ENCODE measurements at regions not wholly inside any gene's neighbourhood (a gene's known extent, or its start where the extent isn't known, plus 50 kb on each side); places are given as distances from the start of the nearest gene placed in this dataset.

DNA sequence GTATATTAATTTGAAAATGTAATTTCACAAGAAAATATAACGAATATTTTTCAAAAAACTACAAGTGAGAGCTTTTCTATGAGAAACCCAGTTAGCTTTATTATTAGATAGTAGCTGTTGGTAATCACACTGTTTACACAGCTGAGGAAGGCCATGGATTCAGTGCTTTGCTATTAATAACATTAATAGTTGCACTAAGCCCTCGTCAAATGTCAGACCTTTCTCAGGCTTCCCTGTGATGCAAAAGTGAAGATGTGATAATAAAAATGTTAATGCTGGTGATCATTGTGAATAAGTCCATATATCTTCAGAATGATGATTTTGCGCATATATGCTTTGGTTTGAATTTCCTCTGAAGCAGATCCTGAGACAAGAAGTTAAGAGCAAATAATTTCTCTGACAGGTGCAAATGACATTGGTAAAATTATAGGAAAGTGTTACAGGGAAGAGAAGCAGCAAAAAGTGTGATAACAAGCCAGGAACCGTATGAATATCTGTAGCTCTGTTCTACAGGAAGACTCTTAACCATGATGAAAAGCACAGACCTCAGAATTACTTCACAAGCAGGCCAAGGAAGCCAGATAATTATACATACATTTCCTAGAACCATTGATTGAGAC is 56.5 kb upstream of the CNTN6 start:
- DNase-seq (ENCODE audit: low read depth in 3 of 3, low spot score in 2 of 3) = no peak

DNA sequence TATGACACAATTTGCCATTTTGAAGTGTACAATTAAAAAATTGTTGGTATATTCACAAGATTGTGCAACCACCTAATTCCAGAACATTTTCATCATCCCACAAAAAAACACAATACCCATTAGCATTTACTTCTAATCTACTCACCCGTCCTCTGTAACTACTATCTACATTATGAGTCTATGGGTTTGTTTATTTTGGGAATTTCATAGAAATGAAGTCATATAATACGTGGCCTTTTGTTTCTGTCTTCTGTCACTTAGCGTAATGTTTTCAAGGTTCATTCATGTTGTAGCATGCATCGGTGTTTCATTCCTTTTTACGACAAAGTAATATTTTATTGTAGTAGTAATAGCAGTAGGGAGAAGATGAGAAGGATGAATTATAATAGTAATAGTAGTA is 55.2 kb upstream of the CNTN6 start:
- DNase-seq (ENCODE audit: low read depth in 3 of 3, low spot score in 2 of 3) = no peak
